Neural cell (in vitro differentiated cells): ENCODE measurements at regions not wholly inside any gene's neighbourhood (a gene's known extent, or its start where the extent isn't known, plus 50 kb on each side); places are given as distances from the start of the nearest gene placed in this dataset.

Experiments used
- H2AFZ ChIP-seq: fragments of 200-600, 300-800 bp; sonication (generic), shearing (Covaris generic); 2 replicates; pipeline ENCODE4 v1.6.0; 2014; ENCODE audit warnings: low read depth, mild to moderate bottlenecking, antibody characterized with exemption, low read length, moderate library complexity
- H3F3A ChIP-seq: fragments of 200-600 bp; shearing (Covaris generic); 2 replicates; pipeline ENCODE4 v1.6.1; 2016; ENCODE audit warnings: mild to moderate bottlenecking, moderate library complexity, mixed read lengths, antibody characterized with exemption, low read length; ENCODE audit not compliant: insufficient read depth, poor library complexity, severe bottlenecking
- H3K27ac ChIP-seq: fragments of 200-600, 300-800 bp; sonication (generic), shearing (Covaris generic); 2 replicates; pipeline ENCODE4 v1.5.1; 2014; ENCODE audit warnings: mild to moderate bottlenecking, low read length, moderate library complexity
- H3K27me3 ChIP-seq: fragments of 300-800, 200-600 bp; sonication (generic), shearing (Covaris generic); 2 replicates; pipeline ENCODE4 v1.6.0; 2014; ENCODE audit warnings: mild to moderate bottlenecking, low read depth, low read length, moderate library complexity; ENCODE audit not compliant: insufficient read depth
- H3K36me3 ChIP-seq: fragments of 300-800, 200-600 bp; sonication (generic), shearing (Covaris generic); 2 replicates; pipeline ENCODE4 v1.5.1; 2014; ENCODE audit warnings: mild to moderate bottlenecking, antibody characterized with exemption, low read length, moderate library complexity; ENCODE audit not compliant: insufficient read depth
- H3K4me2 ChIP-seq: fragments of 300-800, 200-600 bp; sonication (generic), shearing (Covaris generic); 2 replicates; pipeline ENCODE4 v1.6.0; 2014; ENCODE audit warnings: mild to moderate bottlenecking, low read length
- H3K4me3 ChIP-seq: fragments of 300-800, 200-600 bp; sonication (generic), shearing (Covaris generic); 2 replicates; pipeline ENCODE4 v1.5.1; 2014; ENCODE audit warnings: mild to moderate bottlenecking, low read length, moderate library complexity
- H3K79me2 ChIP-seq: fragments of 200-600 bp; shearing (Covaris generic); replicated peaks from 2 replicates; pipeline ENCODE4 v1.6.0; 2014; ENCODE audit warnings: mild to moderate bottlenecking, low read length, moderate library complexity; ENCODE audit not compliant: insufficient read depth
- H3K9ac ChIP-seq: fragments of 300-800, 200-600 bp; sonication (generic), shearing (Covaris generic); 2 replicates; pipeline ENCODE4 v1.6.1; 2016; ENCODE audit warnings: mild to moderate bottlenecking, low read length, mixed read lengths
- H3K9me2 ChIP-seq: fragments of 200-600 bp; shearing (Covaris generic); 2 replicates; pipeline ENCODE4 v1.6.1; 2016; ENCODE audit warnings: mild to moderate bottlenecking, low read length, mixed read lengths; ENCODE audit not compliant: insufficient read depth
- H3K9me3 ChIP-seq: fragments of 200-600, 300-800 bp; sonication (generic), shearing (Covaris generic); 2 replicates; pipeline ENCODE4 v1.6.1; 2016; ENCODE audit warnings: mild to moderate bottlenecking, mixed run types, low read length, moderate library complexity, mixed read lengths
- H4K20me1 ChIP-seq: fragments of 200-600 bp; shearing (Covaris generic); 2 replicates; pipeline ENCODE4 v1.6.1; 2016; ENCODE audit warnings: mild to moderate bottlenecking, mixed run types; ENCODE audit not compliant: insufficient read depth
- EP300 ChIP-seq: fragments of 450-650 bp; conservative IDR thresholded peaks from 2 replicates; pipeline ENCODE4 v1.6.1; 2014; ENCODE audit warnings: antibody characterized with exemption, mild to moderate bottlenecking, moderate library complexity; ENCODE audit not compliant: poor library complexity, severe bottlenecking
- EZH2 ChIP-seq: fragments of 200-600, 300-800 bp; shearing (Covaris generic), sonication (generic); IDR thresholded peaks from 2 replicates; pipeline ENCODE4 v1.6.1; 2014; ENCODE audit warnings: antibody characterized with exemption, low read length, borderline replicate concordance, mild to moderate bottlenecking; ENCODE audit not compliant: insufficient read depth, poor library complexity, severe bottlenecking
- MXI1 ChIP-seq: fragments of 450-650 bp; conservative IDR thresholded peaks from 2 replicates; pipeline ENCODE4 v1.6.1; 2014; ENCODE audit warnings: antibody characterized with exemption, mild to moderate bottlenecking; ENCODE audit not compliant: poor library complexity, severe bottlenecking
- POLR2AphosphoS5 ChIP-seq: IDR thresholded peaks from 2 replicates; pipeline ENCODE4 v1.6.1; 2012
- RAD21 ChIP-seq: fragments of 450-650 bp; conservative IDR thresholded peaks from 2 replicates; pipeline ENCODE4 v1.6.1; 2014; ENCODE audit warnings: antibody characterized with exemption, mild to moderate bottlenecking, moderate library complexity
- SMC3 ChIP-seq: fragments of 450-650 bp; conservative IDR thresholded peaks from 2 replicates; pipeline ENCODE4 v1.6.1; 2014; ENCODE audit warnings: antibody characterized with exemption, mild to moderate bottlenecking, moderate library complexity; ENCODE audit not compliant: poor library complexity
- TAF1 ChIP-seq: IDR thresholded peaks from 2 replicates; pipeline ENCODE4 v1.6.1; 2012; ENCODE audit warnings: low read depth
- TF ChIP-seq, protein P1 (sequence below): fragments of 450-650 bp; IDR thresholded peaks from 2 replicates; pipeline ENCODE4 v1.5.1; 2014; ENCODE audit warnings: antibody characterized with exemption, mild to moderate bottlenecking, moderate library complexity; ENCODE audit not compliant: poor library complexity, severe bottlenecking
- TF ChIP-seq, protein P2 (sequence below): IDR thresholded peaks from 2 replicates; pipeline ENCODE4 v1.6.1; 2012; ENCODE audit warnings: borderline replicate concordance

DNA sequence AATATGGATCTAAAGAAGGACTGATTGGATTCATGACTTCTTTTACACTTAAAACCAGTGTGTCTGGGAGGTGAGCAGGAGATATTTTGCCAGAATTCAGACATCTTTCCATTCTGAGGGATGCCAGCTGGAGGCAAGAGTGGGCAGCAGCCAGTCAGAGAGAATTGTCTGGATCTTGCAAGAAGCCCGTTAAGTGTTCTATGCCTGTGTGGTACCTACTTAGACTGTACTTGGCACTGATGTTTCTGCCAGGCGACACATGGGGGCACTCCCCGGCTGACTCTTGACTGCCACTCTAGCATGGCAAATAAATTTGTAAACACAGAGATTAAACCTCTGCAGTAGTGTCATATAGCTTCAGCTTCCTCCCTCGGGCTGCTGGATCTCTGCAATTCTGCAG is 247.7 kb downstream of the UTP18 start:
- Histone ChIP-seq H4K20me1 (no peaks in the 10 kb centered on the region), H3K27ac (no peak overlapping the region), H3K9me3 (no peaks in the 10 kb centered on the region), H3K4me3 (no peak overlapping the region), H3K9me2 (no peaks in the 10 kb centered on the region), H3K79me2 (no peaks in the 10 kb centered on the region), H3K4me2 (no peak overlapping the region), H3K9ac (no peak overlapping the region), H2AFZ (no peak overlapping the region), H3F3A (no peaks in the 10 kb centered on the region), H3K27me3 (no peaks in the 10 kb centered on the region), H3K36me3 (no peaks in the 10 kb centered on the region)
- TF ChIP-seq, protein P1, sequence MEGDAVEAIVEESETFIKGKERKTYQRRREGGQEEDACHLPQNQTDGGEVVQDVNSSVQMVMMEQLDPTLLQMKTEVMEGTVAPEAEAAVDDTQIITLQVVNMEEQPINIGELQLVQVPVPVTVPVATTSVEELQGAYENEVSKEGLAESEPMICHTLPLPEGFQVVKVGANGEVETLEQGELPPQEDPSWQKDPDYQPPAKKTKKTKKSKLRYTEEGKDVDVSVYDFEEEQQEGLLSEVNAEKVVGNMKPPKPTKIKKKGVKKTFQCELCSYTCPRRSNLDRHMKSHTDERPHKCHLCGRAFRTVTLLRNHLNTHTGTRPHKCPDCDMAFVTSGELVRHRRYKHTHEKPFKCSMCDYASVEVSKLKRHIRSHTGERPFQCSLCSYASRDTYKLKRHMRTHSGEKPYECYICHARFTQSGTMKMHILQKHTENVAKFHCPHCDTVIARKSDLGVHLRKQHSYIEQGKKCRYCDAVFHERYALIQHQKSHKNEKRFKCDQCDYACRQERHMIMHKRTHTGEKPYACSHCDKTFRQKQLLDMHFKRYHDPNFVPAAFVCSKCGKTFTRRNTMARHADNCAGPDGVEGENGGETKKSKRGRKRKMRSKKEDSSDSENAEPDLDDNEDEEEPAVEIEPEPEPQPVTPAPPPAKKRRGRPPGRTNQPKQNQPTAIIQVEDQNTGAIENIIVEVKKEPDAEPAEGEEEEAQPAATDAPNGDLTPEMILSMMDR, result no peak
- TF ChIP-seq, protein P2, sequence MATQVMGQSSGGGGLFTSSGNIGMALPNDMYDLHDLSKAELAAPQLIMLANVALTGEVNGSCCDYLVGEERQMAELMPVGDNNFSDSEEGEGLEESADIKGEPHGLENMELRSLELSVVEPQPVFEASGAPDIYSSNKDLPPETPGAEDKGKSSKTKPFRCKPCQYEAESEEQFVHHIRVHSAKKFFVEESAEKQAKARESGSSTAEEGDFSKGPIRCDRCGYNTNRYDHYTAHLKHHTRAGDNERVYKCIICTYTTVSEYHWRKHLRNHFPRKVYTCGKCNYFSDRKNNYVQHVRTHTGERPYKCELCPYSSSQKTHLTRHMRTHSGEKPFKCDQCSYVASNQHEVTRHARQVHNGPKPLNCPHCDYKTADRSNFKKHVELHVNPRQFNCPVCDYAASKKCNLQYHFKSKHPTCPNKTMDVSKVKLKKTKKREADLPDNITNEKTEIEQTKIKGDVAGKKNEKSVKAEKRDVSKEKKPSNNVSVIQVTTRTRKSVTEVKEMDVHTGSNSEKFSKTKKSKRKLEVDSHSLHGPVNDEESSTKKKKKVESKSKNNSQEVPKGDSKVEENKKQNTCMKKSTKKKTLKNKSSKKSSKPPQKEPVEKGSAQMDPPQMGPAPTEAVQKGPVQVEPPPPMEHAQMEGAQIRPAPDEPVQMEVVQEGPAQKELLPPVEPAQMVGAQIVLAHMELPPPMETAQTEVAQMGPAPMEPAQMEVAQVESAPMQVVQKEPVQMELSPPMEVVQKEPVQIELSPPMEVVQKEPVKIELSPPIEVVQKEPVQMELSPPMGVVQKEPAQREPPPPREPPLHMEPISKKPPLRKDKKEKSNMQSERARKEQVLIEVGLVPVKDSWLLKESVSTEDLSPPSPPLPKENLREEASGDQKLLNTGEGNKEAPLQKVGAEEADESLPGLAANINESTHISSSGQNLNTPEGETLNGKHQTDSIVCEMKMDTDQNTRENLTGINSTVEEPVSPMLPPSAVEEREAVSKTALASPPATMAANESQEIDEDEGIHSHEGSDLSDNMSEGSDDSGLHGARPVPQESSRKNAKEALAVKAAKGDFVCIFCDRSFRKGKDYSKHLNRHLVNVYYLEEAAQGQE, result no peak
- TF ChIP-seq EP300, result no peak
- TF ChIP-seq RAD21, result no peak
- no peak for TF ChIP-seq MXI1
- TF ChIP-seq TAF1, result no peak
- TF ChIP-seq EZH2, result no peak
- no peak for TF ChIP-seq POLR2AphosphoS5
- TF ChIP-seq SMC3, result no peak

DNA sequence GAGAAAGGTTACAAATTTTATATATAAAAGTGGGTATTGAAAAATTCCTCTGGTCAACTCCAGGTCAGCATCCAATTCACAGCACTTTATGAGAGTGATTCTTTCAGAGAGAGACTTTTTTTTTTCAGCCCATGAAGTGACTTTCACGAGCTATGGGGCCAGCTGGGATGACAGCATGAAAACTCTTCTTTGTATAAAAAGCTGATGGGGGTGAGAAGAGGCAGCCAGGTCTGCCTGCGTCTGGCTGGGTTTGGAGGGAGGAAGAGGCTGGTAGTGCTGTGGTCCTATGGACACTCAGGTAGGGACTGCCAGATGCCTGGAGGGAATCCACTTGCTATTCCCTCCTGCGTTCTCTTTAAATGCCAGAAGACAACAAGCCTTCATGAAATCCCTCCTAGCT is 250.6 kb downstream of the UTP18 start:
- Histone ChIP-seq H3K27ac (no peak overlapping the region), H3F3A (no peaks in the 10 kb centered on the region)

More for the DNA sequence above, 250.6 kb downstream of the UTP18 start:
- Histone ChIP-seq H3K27me3 (no peaks in the 10 kb centered on the region), H3K9me3 (no peaks in the 10 kb centered on the region), H3K4me2 (no peak overlapping the region), H3K9ac (no peak overlapping the region), H3K79me2 (no peaks in the 10 kb centered on the region), H3K4me3 (no peak overlapping the region), H3K36me3 (no peaks in the 10 kb centered on the region), H4K20me1 (no peaks in the 10 kb centered on the region), H3K9me2 (no peaks in the 10 kb centered on the region), H2AFZ (no peak overlapping the region)
- TF ChIP-seq, protein P2, result no peak
- no peak for TF ChIP-seq POLR2AphosphoS5
- TF ChIP-seq MXI1, result no peak
- no peak for TF ChIP-seq SMC3
- TF ChIP-seq EP300, result no peak
- TF ChIP-seq, protein P1, result no peak
- TF ChIP-seq EZH2, result no peak
- no peak for TF ChIP-seq TAF1
- no peak for TF ChIP-seq RAD21
